HEK293T (cell line): ENCODE measurements at regions not wholly inside any gene's neighbourhood (a gene's known extent, or its start where the extent isn't known, plus 50 kb on each side); places are given as distances from the start of the nearest gene placed in this dataset.

Experiments used
- CTCF ChIA-PET: fragments of 350-600 bp; formaldehyde crosslinking; extraction: SDS; loops from one replicate; lab custom pipeline; 2021; ENCODE audit warnings: antibody characterized with exemption, inconsistent platforms; lab: Yijun Ruan, JAX
- POLR2A ChIA-PET: fragments of 350-600 bp; formaldehyde crosslinking; extraction: SDS; loops from one replicate; lab custom pipeline; 2020; ENCODE audit warnings: antibody characterized with exemption, inconsistent platforms; lab: Yijun Ruan, JAX
- DNase-seq: peaks from one replicate; pipeline ENCODE4 v3.0.0; 2012; ENCODE audit warnings: mixed read lengths; ENCODE audit errors: extremely low spot score
- ARNT ChIP-seq: fragments of 450-650 bp; IDR thresholded peaks from 2 replicates; pipeline ENCODE4 v1.6.1; 2017; ENCODE audit warnings: mild to moderate bottlenecking
- BHLHE40 ChIP-seq: fragments of 450-650 bp; IDR thresholded peaks from 2 replicates; pipeline ENCODE4 v1.6.1; 2016; ENCODE audit warnings: mild to moderate bottlenecking, moderate library complexity, borderline replicate concordance
- CTBP1 ChIP-seq: fragments of 450-650 bp; IDR thresholded peaks from 2 replicates; pipeline ENCODE4 v1.6.1; 2016; ENCODE audit warnings: borderline replicate concordance
- ELF4 ChIP-seq: fragments of 450-650 bp; IDR thresholded peaks from 2 replicates; pipeline ENCODE4 v1.6.1; 2017; ENCODE audit warnings: antibody characterized with exemption
- FOXA1 ChIP-seq: fragments of 450-650 bp; IDR thresholded peaks from 2 replicates; pipeline ENCODE4 v1.6.1; 2016; ENCODE audit warnings: mild to moderate bottlenecking
- FOXK2 ChIP-seq: fragments of 450-650 bp; IDR thresholded peaks from 2 replicates; pipeline ENCODE4 v1.6.1; 2016; ENCODE audit warnings: mild to moderate bottlenecking
- FOXM1 ChIP-seq: fragments of 450-650 bp; IDR thresholded peaks from 2 replicates; pipeline ENCODE4 v1.6.1; 2017; ENCODE audit warnings: mild to moderate bottlenecking, borderline replicate concordance
- HDGF ChIP-seq: fragments of 450-650 bp; IDR thresholded peaks from 2 replicates; pipeline ENCODE4 v1.6.1; 2017; ENCODE audit warnings: antibody characterized with exemption, borderline replicate concordance
- L3MBTL2 ChIP-seq: fragments of 450-650 bp; conservative IDR thresholded peaks from 2 replicates; pipeline ENCODE4 v1.6.1; 2016; ENCODE audit warnings: mild to moderate bottlenecking
- LEF1 ChIP-seq: fragments of 450-650 bp; IDR thresholded peaks from 2 replicates; pipeline ENCODE4 v1.6.1; 2017; ENCODE audit warnings: mild to moderate bottlenecking, borderline replicate concordance
- NFRKB ChIP-seq: fragments of 450-650 bp; IDR thresholded peaks from 2 replicates; pipeline ENCODE4 v1.6.1; 2016; ENCODE audit warnings: mild to moderate bottlenecking, moderate library complexity
- SP1 ChIP-seq: fragments of 450-650 bp; IDR thresholded peaks from 2 replicates; pipeline ENCODE4 v1.6.1; 2017
- SUZ12 ChIP-seq: fragments of 450-650 bp; IDR thresholded peaks from 2 replicates; pipeline ENCODE4 v1.6.1; 2016; ENCODE audit warnings: mild to moderate bottlenecking
- TARDBP ChIP-seq: fragments of 450-650 bp; IDR thresholded peaks from 2 replicates; pipeline ENCODE4 v1.6.1; 2016
- ZNF384 ChIP-seq: fragments of 450-650 bp; IDR thresholded peaks from 2 replicates; pipeline ENCODE4 v1.6.1; 2016
- TF ChIP-seq, protein P1 (sequence below): fragments of 450-650 bp; IDR thresholded peaks from 2 replicates; pipeline ENCODE4 v1.6.1; 2016

DNA sequence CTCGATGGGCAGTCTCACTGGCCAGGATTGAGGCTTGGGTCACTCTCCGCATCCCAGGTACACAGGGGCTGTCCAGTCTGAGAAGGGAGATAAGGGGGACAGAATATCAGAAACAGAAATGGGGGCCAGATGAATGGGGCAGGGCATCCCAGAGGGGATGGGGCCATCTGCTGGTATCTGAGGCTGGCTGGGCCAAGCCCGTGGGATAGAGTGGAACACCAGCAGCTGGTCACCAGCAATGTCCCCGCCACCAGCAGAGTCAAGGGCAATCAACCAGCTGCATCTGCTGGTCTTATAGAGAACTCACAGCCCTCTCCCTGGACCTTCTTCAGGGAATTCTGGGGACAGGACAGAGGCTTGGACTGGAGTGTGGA is 128.8 kb upstream of the HAAO start:
- no peak for TF ChIP-seq ELF4
- no peak for TF ChIP-seq ZNF384
- TF ChIP-seq FOXM1: no peak
- TF ChIP-seq SP1: no peak
- TF ChIP-seq HDGF: no peak
- TF ChIP-seq FOXA1: no peak
- TF ChIP-seq SUZ12: no peak
- no peak for TF ChIP-seq ARNT
- no peak for TF ChIP-seq FOXK2
- no peak for TF ChIP-seq LEF1
- no peak for TF ChIP-seq NFRKB
- TF ChIP-seq, protein P1, sequence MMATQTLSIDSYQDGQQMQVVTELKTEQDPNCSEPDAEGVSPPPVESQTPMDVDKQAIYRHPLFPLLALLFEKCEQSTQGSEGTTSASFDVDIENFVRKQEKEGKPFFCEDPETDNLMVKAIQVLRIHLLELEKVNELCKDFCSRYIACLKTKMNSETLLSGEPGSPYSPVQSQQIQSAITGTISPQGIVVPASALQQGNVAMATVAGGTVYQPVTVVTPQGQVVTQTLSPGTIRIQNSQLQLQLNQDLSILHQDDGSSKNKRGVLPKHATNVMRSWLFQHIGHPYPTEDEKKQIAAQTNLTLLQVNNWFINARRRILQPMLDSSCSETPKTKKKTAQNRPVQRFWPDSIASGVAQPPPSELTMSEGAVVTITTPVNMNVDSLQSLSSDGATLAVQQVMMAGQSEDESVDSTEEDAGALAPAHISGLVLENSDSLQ: no peak
- TF ChIP-seq L3MBTL2: no peak
- no peak for TF ChIP-seq CTBP1
- TF ChIP-seq TARDBP: no peak
- no peak for TF ChIP-seq BHLHE40
- no peak for DNase-seq
- ChIA-PET POLR2A (no interaction called here), CTCF (interaction anchor here (1.3 kb wide), 1 partner anchor 62 kb away, joined by 4 read pairs; no protein-coding TSS in a partner anchor)

DNA sequence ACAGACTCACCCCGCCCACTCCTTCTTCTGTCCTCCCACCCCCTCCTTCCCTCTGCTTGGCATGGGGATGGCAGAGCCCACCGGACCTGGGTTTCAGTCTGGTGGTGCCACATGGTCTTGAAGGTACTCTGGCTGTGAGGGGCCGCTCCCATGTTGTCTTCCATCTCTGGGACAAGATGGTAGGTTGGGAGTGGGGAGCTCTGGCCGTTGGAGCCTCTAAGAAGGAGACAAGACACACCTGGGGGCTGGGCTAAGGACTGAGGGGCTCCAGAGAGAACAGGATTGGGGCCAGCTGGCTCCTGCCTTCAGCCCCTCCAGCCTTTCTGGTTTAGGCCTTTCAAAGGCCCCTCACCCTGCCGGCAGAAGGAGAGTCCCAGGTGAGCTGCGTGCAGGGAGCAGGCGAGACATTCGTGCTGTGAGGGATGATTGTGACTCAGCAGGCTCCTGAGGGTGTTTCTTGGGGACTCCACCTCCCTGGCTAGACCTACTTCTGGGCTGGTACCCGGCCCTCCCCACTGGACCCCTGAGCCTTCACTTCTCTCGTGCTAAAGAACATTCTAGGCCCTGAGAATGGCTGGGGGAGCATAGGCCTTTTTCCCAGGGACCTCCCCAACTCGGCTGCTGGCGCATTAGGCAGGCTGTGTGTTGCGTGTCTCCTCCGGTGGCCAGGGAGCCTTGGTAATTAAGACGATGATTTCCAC is 128.2 kb upstream of the HAAO start:
- POLR2A ChIA-PET: no interaction called here
- CTCF ChIA-PET: interaction anchor here (1.3 kb wide), 1 partner anchor 61 kb away, joined by 4 read pairs; no protein-coding TSS in a partner anchor
- no peak for DNase-seq
- TF ChIP-seq TARDBP (no peak), L3MBTL2 (no peak), SUZ12 (no peak), NFRKB (no peak), HDGF (no peak), ELF4 (no peak), CTBP1 (no peak), BHLHE40 (no peak), ZNF384 (no peak), SP1 (no peak), FOXM1 (no peak), FOXK2 (no peak), LEF1 (no peak), ARNT (no peak), FOXA1 (no peak)
- TF ChIP-seq, protein P1: no peak

DNA sequence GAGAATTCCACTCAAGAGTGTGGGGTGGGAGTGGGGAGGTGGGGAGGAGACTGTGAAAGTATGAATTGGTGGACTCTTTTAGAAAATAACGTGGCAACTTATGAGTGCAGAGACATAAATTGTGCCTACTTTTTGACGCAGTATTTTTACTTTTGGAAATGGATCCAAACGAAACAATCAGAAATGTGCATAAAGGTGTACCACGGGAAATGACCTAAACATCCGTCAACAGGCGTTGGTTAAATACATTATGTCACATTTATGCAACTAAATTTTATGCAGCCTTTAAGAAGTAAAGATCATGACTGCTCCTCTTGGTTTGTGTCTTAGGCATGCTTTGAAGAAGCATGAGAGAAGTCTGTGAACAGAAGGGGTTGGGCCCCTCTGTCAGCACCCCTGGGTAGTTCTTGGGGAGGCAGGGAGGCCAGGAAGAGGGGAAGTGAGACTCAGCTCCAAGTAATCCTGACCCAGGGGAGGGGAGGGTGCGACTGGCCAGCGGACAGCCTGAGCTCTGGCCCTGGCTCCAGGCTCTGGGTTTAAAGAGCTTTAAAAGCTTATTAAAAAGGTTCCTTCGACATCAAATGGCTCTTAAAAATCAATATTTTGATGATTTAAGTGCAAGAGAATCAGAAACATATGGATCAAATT is 126.4 kb upstream of the HAAO start:
- TF ChIP-seq FOXK2: no peak
- TF ChIP-seq SUZ12: no peak
- ChIA-PET POLR2A (no interaction called here), CTCF (no interaction called here)
- DNase-seq: no peak

DNA sequence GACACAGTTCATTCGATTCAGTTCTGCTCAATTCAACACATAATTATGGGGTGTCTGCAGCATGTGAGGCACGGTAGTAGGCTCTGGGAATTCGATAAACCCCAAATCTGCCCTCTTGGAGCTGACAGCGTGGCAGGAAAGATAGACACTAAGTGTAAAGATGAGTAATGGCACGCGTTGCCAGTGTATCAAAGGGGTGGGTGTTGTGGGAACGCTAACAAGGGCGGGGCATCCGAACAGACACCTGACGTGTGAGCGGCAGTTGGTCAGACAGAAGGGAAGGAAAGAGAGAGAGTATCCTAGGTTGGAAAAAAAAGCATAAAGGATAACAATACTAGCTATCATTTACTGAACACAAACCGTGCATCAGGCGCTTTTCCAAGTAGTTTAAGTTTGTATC is 125.7 kb upstream of the HAAO start:
- POLR2A ChIA-PET: interaction anchor here (1.3 kb wide), 1 partner anchor 11 kb away, joined by 3 read pairs; no protein-coding TSS in a partner anchor
- CTCF ChIA-PET: interaction anchor here (0.5 kb wide), 1 partner anchor 311 kb away, joined by 3 read pairs; no protein-coding TSS in a partner anchor

DNA sequence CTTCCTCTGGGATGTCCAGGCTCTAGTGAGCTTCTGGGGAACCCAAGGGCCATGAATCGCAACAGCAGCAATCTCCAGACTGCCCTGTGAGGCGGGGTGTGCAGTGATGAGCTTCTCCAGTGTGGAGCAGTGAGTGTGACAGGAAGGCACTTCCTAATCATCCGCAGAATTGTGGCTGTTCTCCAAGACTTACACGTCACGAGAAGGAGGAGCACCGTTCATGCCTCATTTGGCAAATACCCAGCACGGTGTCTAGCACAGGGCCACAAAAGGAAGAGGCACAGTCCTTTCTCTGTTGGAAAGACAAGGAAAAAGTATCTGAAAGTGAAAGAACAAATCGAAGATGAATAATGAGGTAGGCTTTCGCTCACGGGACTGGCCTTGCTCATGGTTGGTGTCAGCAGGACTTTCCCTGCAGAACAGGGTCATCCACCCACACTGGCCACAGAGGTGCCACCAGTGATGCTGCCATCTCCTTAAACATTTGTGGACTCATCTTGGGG is 125.1 kb upstream of the HAAO start:
- no peak for DNase-seq
- ChIA-PET POLR2A (interaction anchor here (1.3 kb wide), 1 partner anchor 10 kb away, joined by 3 read pairs; no protein-coding TSS in a partner anchor), CTCF (interaction anchor here (0.5 to 0.8 kb wide), 2 partner anchors 9 to 312 kb away, joined by 3 read pairs; no protein-coding TSS in a partner anchor)
- no peak for TF ChIP-seq LEF1
- TF ChIP-seq TARDBP: no peak
- no peak for TF ChIP-seq ZNF384
- no peak for TF ChIP-seq ARNT
- TF ChIP-seq FOXK2: no peak
- TF ChIP-seq ELF4: no peak
- no peak for TF ChIP-seq NFRKB
- no peak for TF ChIP-seq CTBP1
- TF ChIP-seq, protein P1: no peak
- TF ChIP-seq FOXM1: no peak
- no peak for TF ChIP-seq SUZ12
- TF ChIP-seq SP1: no peak
- TF ChIP-seq HDGF: no peak
- TF ChIP-seq FOXA1: no peak
- no peak for TF ChIP-seq BHLHE40
- no peak for TF ChIP-seq L3MBTL2

More for the DNA sequence above, 125.7 kb upstream of the HAAO start:
- DNase-seq: no peak
- TF ChIP-seq NFRKB (no peak), L3MBTL2 (no peak), SUZ12 (no peak), FOXA1 (no peak), ELF4 (no peak), TARDBP (no peak)
- TF ChIP-seq, protein P1: no peak
